K562 (cell line): ENCODE measurements at regions not wholly inside any gene's neighbourhood (a gene's known extent, or its start where the extent isn't known, plus 50 kb on each side); places are given as distances from the start of the nearest gene placed in this dataset.

Experiments used
- ATAC-seq: fragments of 200-7000 bp; cut with Tn5 transposase; 3 replicates; pipeline ENCODE4 v1.9.1; 2020; ENCODE audit warnings: moderate library complexity
- BruUV-seq: library from RNA; stranded (reverse); fragments of 400-500 nt; replicated peaks from 2 replicates; lab custom pipeline; 2021; lab: Mats Ljungman, UMichigan
- CTCF ChIA-PET: fragments of 300-600 bp; formaldehyde crosslinking; extraction: SDS; loops from one replicate; lab custom pipeline; 2021; ENCODE audit warnings: low intra/inter-chr PET ratio; lab: Yijun Ruan, JAX
- POLR2A ChIA-PET: fragments of 300-600, 350-650 bp; sonication (Branson Sonifier 250); formaldehyde crosslinking; extraction: SDS; loops from one replicate; lab custom pipeline; 2021; ENCODE audit warnings: antibody characterized with exemption, inconsistent platforms; lab: Yijun Ruan, JAX
- DNase-seq, 4 experiments: peaks; one replicate each; pipeline versions ENCODE4 v3.0.0 to v3.0.0-alpha.2; 2011 to 2018; ENCODE audit warnings: low spot score in 3 of 4, mixed read lengths in 3 of 4; ENCODE audit errors: extremely low read depth in 1 of 4
- FAIRE-seq: peaks from 2 replicates; lab custom pipeline; 2011; peaks lifted over from hg19 to GRCh38; lab: Jason Lieb, UNC
- H2AFZ ChIP-seq: 2 replicates; pipeline ENCODE4 v1.6.0; 2011; ENCODE audit warnings: low read depth, low read length, control low read depth, inconsistent platforms
- H3K27ac ChIP-seq: fragments of 200-600 bp; 3 replicates; pipeline ENCODE4 v1.8.0; 2011; ENCODE audit warnings: low read depth, mild to moderate bottlenecking, control low read depth, inconsistent platforms, low read length, moderate library complexity, mixed read lengths; ENCODE audit errors: extremely low read depth
- H3K27me3 ChIP-seq, 2 experiments: fragments of 300-600 bp in 1 of 2; 2 replicates in 1 of 2; 3 replicates in 1 of 2; pipeline versions ENCODE4 v1.6.0 to v1.8.0; 2011; ENCODE audit warnings: inconsistent platforms in 2 of 2, low read length in 2 of 2, mild to moderate bottlenecking in 1 of 2, mixed read lengths in 1 of 2, moderate library complexity in 1 of 2; ENCODE audit not compliant: control insufficient read depth in 2 of 2, insufficient read depth in 2 of 2
- H3K36me3 ChIP-seq: fragments of 300-600 bp; 3 replicates; pipeline ENCODE4 v1.8.0; 2011; ENCODE audit warnings: mild to moderate bottlenecking, low read length, inconsistent platforms; ENCODE audit not compliant: control insufficient read depth, insufficient read depth
- H3K4me1 ChIP-seq, 2 experiments: fragments of 200-600 bp in 1 of 2; replicated peaks in 1 of 2; 2 replicates in 1 of 2; 3 replicates in 1 of 2; pipeline versions ENCODE4 v1.5.1 to v1.8.0; 2011; ENCODE audit warnings: inconsistent platforms in 2 of 2, low read length in 2 of 2, mild to moderate bottlenecking in 1 of 2, mixed read lengths in 1 of 2, moderate library complexity in 1 of 2; ENCODE audit not compliant: control insufficient read depth in 2 of 2, insufficient read depth in 2 of 2
- H3K4me2 ChIP-seq: 2 replicates; pipeline ENCODE4 v1.6.1; 2011; ENCODE audit warnings: low read length, control low read depth, inconsistent platforms, mixed read lengths; ENCODE audit not compliant: insufficient read depth
- H3K4me3 ChIP-seq: fragments of 200-600 bp; sonication (generic), shearing (Covaris generic); 2 replicates; pipeline ENCODE4 v1.5.1; 2016; ENCODE audit warnings: control low read depth, inconsistent platforms
- H3K79me2 ChIP-seq: fragments of 200-600 bp; 3 replicates; pipeline ENCODE4 v1.8.0; 2011; ENCODE audit warnings: low read length, inconsistent platforms; ENCODE audit not compliant: control insufficient read depth, insufficient read depth
- H3K9ac ChIP-seq, 2 experiments: 2 replicates each; pipeline versions ENCODE4 v1.6.0 to v1.6.1; 2011; ENCODE audit warnings: low read depth in 2 of 2, low read length in 2 of 2, control low read depth in 1 of 2, inconsistent platforms in 1 of 2, mild to moderate bottlenecking in 1 of 2, mixed read lengths in 1 of 2; ENCODE audit not compliant: insufficient read depth in 1 of 2
- H3K9me1 ChIP-seq: one replicate; pipeline ENCODE4 v1.6.0; 2011; ENCODE audit warnings: inconsistent platforms, mild to moderate bottlenecking, low read length, moderate library complexity; ENCODE audit not compliant: control insufficient read depth, insufficient read depth
- H3K9me3 ChIP-seq: replicated peaks from 2 replicates; pipeline ENCODE4 v1.5.1; 2011; ENCODE audit warnings: low read depth, low read length, inconsistent platforms; ENCODE audit not compliant: control insufficient read depth, insufficient read depth
- H4K20me1 ChIP-seq: replicated peaks from 2 replicates; pipeline ENCODE4 v1.6.1; 2011; ENCODE audit warnings: low read length, inconsistent platforms, mixed read lengths; ENCODE audit not compliant: control insufficient read depth, insufficient read depth
- GABPB2 ChIP-seq: fragments of 250-450 bp; sonication (Bioruptor Pico); conservative IDR thresholded peaks from 2 replicates; pipeline ENCODE4 v1.5.1; 2021; ENCODE audit warnings: mild to moderate bottlenecking
- STAT5B ChIP-seq: fragments of 250-450 bp; sonication (Bioruptor Pico); IDR thresholded peaks from 2 replicates; pipeline ENCODE4 v1.8.0; 2021; ENCODE audit warnings: mild to moderate bottlenecking, inconsistent platforms
- ZC3H8 ChIP-seq: fragments of 450-650 bp; IDR thresholded peaks from 2 replicates; pipeline ENCODE4 v1.6.1; 2017
- ZNF282 ChIP-seq: sonication (generic); formaldehyde crosslinking; IDR thresholded peaks from 2 replicates; pipeline ENCODE4 v1.8.1; 2023; ENCODE audit warnings: missing genetic modification reagents
- ZNF347 ChIP-seq: fragments of 450-650 bp; formaldehyde crosslinking; IDR thresholded peaks from 2 replicates; pipeline ENCODE4 v1.4.0; 2020; ENCODE audit warnings: low read depth, mild to moderate bottlenecking, moderate library complexity
- WGBS: fragments of 100-300 bp; shearing (Covaris generic); methylation state at CpG from one replicate; pipeline ENCODE4 v1.1.6; 2016; ENCODE audit warnings: low coverage, mixed read lengths; ENCODE audit not compliant: insufficient coverage; ENCODE audit errors: missing lambda C conversion rate; 5-methylcytosine and 5-hydroxymethylcytosine counted together
- in situ Hi-C: fragments of 300-500 bp; cut with MboI; formaldehyde crosslinking; loops from 4 replicates; pipeline ENCODE4 v1.15.0; 2018; ENCODE audit warnings: inconsistent platforms, mixed read lengths
- intact Hi-C: fragments of 100-400 bp; cut with micrococcal nuclease; formaldehyde crosslinking; loops from 2 replicates; pipeline ENCODE4 v1.14.2; 2022
- TF ChIP-seq, protein P1 (sequence below): fragments of 150-350 bp; conservative IDR thresholded peaks from 2 replicates; pipeline ENCODE4 v1.6.1; 2014; ENCODE audit warnings: low read length

DNA sequence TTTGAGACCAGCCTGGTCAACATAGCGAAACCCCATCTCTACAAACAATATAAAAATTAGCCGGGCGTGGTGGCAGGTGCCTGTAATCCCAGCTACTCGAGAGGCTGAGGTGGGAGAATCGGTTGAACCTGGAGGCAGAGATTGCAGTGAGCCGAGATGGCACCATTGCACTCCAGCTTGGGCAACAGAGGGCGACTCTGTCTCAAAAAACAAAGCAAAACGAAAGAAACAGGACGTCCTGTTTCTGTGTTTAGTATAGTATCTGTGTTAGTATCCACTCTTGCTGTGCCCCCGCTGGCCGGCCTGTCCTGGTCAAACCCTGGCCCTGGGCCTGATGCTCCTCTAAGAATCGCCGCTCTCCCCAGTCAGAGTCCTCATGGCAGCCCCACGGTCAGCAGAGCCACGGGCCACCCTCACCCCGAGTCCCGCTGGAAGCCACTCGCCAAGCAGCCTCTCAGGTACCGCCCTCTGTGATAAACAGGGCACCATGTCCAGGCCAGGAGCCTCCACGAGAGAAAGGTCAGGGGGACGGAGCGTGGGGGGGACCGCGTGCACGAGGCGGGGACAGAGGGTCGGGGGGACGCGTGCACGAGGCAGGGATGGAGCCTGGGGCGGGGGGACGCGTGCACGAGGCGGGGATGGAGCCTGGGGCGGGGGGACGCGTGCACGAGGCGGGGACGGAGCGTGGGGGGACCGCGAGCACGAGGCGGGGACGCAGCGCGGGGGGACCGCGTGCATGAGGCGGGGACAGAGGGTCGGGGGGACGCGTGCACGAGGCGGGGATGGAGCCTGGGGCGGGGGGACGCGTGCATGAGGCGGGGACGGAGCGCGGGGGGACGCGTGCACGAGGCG lies 384.5 kb downstream of the SMOC2 start (continued):
- TF ChIP-seq ZNF347 (CRISPR knock-in tag) = no peak

DNA sequence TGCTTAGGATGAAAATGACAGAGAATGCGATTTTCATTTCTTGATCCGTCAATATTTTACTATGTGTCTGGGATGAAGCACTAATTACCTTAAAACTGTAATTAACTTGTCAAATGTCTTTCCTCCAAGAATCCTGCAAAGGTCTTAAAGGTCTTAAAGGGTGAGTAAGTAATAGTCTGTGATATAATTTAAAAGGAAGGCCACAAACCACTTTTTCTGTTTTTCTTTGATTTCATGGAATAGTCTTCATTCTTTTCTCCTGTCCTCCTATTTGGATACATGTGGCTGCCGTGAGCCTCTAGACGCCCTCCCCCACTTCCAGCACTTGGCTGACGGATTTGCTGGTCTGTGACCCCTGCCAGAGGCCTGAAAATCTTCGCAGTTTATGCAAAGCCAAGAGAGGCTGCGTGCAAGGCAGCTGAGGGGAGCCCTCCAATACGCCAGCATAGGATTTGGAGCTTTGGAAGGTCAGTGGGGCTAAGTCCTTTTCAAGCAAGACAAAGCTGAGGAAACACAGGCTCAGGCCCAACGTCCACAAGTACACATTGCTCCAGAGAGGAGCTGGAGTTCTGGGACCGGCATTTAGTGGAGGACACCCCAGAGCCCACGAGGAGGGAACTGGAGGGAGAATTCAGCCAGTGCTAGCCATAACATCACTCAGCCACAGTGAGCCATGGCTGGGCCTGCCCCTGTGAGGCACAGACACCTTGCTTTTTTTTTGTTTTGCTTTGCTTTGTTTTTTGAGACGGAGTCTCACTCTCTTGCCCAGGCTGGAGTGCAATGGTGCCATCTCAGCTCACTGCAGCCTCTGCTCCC lies 382.6 kb downstream of the SMOC2 start:
- FAIRE-seq (no peak), ATAC-seq (no peak), DNase-seq (no peak)
- Histone ChIP-seq H3K79me2 (no peaks in the 10 kb centered on the region), H3K4me1 (0 out of 5 replicates have a peak, but pooled peaks cover 0 to 2% of the 10 kb centered on the region in 2 experiments), H3K27me3 (peaks cover 22 to 52% of the 10 kb centered on the region in 2 experiments), H3K27ac (no peak overlapping the region), H4K20me1 (no peaks in the 10 kb centered on the region), H2AFZ (no peak overlapping the region), H3K4me2 (no peak overlapping the region), H3K9me1 (no peaks in the 10 kb centered on the region), H3K9ac (no peak overlapping the region), H3K9me3 (no peaks in the 10 kb centered on the region), H3K4me3 (no peak overlapping the region), H3K36me3 (no peaks in the 10 kb centered on the region)
- TF ChIP-seq, protein P1, sequence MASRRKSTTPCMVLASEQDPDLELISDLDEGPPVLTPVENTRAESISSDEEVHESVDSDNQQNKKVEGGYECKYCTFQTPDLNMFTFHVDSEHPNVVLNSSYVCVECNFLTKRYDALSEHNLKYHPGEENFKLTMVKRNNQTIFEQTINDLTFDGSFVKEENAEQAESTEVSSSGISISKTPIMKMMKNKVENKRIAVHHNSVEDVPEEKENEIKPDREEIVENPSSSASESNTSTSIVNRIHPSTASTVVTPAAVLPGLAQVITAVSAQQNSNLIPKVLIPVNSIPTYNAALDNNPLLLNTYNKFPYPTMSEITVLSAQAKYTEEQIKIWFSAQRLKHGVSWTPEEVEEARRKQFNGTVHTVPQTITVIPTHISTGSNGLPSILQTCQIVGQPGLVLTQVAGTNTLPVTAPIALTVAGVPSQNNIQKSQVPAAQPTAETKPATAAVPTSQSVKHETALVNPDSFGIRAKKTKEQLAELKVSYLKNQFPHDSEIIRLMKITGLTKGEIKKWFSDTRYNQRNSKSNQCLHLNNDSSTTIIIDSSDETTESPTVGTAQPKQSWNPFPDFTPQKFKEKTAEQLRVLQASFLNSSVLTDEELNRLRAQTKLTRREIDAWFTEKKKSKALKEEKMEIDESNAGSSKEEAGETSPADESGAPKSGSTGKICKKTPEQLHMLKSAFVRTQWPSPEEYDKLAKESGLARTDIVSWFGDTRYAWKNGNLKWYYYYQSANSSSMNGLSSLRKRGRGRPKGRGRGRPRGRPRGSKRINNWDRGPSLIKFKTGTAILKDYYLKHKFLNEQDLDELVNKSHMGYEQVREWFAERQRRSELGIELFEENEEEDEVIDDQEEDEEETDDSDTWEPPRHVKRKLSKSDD = no peak
- no peak for TF ChIP-seq GABPB2
- TF ChIP-seq ZC3H8 = no peak
- no peak for TF ChIP-seq STAT5B
- TF ChIP-seq ZNF282 (CRISPR knock-in tag) = no peak
- 1% methylated on average over 12 of the region's 12 CpGs for WGBS
- in situ Hi-C loops (no loop called here), intact Hi-C loops (no loop called here)
- ChIA-PET POLR2A (no interaction called here), CTCF (no interaction called here)
- BruUV-seq = no TSS peak
